ENCODE measurements at regions not wholly inside any gene's neighbourhood (a gene's known extent, or its start where the extent isn't known, plus 50 kb on each side); places are given as distances from the start of the nearest gene placed in this dataset.

DNA sequence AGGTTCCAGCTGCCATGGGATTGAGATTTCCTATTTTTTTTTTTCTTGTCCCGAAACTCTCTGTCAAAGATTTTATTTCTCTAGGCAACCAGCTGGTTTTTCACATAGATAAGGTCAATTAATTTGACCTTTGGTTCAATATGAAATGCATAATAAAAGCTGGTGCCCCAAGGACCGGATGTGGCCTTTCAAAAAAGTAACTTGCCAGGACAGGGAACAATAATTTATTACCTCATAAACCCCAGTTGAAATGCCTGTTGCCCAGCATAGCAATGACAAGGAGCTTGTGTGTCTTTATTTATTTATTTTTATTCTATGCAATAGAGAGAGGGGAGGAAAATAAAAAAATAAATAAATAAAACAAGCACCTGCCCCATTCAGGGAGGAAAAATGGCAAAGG, 472.7 kb downstream of the KCNJ2 start:
- in situ Hi-C loops (cut with HindIII; ENCODE audit: low pct_ligation_motif_present, low pct_unique_long_range_greater_than_20kb, low sequenced_read_pairs), result no loop called here
- no peak for DNase-seq

DNA sequence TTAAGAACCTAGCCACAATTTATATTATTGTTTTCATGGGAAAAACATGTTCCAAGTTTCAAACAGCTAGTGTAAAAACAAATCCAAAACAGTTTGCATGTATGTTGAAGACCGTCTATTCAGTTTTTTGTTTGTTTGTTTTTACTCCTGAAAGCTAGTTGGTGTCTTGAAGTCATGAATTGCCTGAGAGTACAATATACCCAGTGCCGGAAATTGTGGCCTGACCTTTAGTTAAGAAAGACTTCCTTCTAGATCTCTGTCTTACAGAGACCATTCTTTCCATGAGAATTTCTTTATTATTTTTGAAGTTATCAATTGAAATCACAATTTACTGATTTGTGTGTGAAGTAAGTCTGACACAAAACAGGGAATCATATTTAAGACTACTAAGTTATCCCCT, 474.8 kb downstream of the KCNJ2 start:
- DNase-seq, result no peak

DNA sequence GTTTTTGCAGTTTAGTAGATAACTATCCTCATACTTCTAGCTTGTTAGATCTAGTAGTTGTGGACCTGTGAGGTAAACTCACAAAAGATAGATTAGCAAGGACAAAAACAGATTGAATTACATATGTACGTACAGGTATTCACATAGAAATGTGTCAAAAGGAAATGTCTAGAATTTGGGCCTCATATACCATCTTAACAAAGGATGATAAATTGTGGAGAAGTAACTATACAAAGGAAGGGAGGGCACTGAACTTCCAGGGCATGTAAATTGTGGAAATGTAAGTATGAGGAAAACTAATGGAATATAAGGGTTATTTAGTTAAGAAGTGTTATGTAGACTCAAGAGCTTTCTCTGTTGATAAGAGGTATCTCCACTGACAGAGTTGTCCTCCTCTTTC, 477.3 kb downstream of the KCNJ2 start:
- in situ Hi-C loops (cut with HindIII; ENCODE audit: low pct_ligation_motif_present, low pct_unique_long_range_greater_than_20kb, low sequenced_read_pairs), result no loop called here
- DNase-seq, result no peak

More for the DNA sequence above, 474.8 kb downstream of the KCNJ2 start:
- in situ Hi-C loops (cut with HindIII; ENCODE audit: low pct_ligation_motif_present, low pct_unique_long_range_greater_than_20kb, low sequenced_read_pairs), result no loop called here

DNA sequence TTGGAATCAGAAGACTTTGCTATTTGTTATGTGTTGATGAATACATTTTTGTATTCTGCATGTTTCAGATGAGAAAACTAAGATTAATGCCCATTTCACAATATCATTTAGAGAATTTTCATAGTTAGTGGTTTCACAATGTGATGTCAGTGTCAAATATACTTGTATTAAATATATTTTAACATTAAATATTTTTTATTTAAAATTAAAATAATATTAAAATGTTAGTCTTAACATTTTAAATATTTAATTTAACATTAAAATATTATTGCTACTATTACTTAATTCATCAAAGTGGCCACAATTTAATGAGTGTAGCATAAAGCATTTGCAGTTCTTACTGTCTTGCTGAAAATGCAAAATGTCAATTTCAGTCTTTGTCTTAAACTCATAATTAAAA, 478.8 kb downstream of the KCNJ2 start:
- no peak for DNase-seq
- in situ Hi-C loops (cut with HindIII; ENCODE audit: low pct_ligation_motif_present, low pct_unique_long_range_greater_than_20kb, low sequenced_read_pairs), result no loop called here

DNA sequence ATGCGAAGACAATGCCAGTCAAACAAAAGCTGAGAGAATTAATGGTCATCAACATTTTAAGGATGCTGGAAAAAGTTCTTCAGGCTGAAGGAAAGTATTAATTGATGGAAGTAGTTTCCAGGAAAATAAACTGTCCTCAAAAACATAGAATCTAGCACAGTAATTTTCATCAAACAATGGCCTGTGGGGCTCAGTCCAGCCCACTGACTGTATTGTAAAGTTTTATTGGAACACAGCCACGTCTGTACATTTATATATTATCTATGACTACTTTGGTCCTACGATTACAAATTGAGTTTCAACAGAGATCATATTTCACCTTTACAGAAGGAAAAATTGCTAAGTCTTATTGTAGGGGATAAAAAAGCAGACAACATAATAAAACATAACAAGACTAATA, 484.5 kb downstream of the KCNJ2 start:
- in situ Hi-C loops (cut with HindIII; ENCODE audit: low pct_ligation_motif_present, low pct_unique_long_range_greater_than_20kb, low sequenced_read_pairs), result no loop called here
- no peak for DNase-seq

DNA sequence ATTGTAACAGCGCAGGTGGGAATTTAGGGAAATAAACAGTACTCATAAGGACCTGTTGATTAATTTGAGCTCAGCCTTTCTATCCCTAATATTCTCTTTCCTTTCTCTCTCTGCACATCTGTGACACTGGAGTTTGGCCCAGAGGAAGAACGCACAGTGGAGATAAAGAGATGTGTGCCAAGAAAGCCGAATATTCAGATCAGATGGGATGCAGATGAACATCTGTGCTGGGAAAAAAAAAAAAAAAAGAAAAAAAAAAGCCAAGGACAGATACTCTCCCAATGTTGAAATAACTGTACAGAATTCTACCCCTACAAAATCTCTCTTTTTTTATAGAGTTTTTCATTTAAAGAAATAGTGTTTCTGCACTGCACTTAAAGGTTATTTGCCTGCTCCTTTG, 485.4 kb downstream of the KCNJ2 start:
- in situ Hi-C loops (cut with HindIII; ENCODE audit: low pct_ligation_motif_present, low pct_unique_long_range_greater_than_20kb, low sequenced_read_pairs), result no loop called here
- no peak for DNase-seq

DNA sequence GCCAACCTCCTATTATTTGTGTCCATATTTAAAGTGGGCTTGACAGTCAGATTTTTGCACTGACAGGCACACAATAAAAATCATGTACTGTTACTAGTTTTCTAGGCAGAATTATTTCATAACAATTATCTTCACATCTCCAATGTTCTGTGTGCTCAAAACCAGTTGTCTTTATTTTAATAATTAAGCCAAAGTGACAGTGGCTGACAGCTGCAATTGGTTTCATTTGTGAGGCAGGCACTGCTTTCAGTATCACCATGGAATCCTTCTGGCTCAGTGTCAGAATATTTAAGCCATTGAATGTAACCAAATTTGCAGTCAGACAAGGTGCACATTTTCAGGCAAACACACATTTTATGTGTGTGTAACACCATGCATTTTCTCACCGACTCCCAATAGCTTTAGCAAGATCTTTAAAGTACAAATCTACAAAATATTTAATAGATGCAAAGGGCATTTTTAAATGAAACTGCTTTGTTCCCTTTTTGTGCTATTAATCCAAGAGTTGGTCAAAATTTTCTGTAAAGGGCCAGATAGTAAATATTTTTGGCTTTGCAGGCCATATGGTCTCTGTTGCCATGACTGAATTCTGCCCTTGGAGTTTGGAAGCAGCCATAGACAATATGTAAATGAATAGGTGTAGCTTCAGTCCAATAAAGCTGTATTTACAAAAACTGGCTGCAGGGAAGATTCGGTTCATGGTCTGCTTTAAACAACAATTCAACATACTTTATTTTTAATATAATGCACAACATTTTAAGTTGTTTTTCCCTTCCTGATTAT, 486.0 kb downstream of the KCNJ2 start:
- DNase-seq, result no peak
- in situ Hi-C loops (cut with HindIII; ENCODE audit: low pct_ligation_motif_present, low pct_unique_long_range_greater_than_20kb, low sequenced_read_pairs), result no loop called here

DNA sequence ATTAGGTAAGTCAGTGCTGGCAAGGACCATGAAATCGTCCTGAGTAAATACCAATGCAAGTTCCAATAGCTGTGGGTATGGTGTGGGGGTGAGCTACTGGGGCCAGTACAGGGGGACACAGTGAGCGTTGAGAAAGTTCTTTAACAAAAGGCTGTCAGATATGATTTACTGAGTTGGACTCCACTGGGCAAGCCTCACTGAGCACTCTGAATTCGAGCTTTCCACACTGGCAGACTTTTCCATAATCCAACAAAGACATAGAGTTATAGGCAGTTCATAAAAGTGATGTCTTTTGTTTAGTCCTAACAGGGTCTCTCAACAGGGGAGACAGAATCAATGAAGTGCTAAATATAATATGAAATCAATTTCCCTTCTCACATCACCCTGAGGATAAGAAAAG, 489.0 kb downstream of the KCNJ2 start:
- DNase-seq, result no peak
- in situ Hi-C loops (cut with HindIII; ENCODE audit: low pct_ligation_motif_present, low pct_unique_long_range_greater_than_20kb, low sequenced_read_pairs), result no loop called here

DNA sequence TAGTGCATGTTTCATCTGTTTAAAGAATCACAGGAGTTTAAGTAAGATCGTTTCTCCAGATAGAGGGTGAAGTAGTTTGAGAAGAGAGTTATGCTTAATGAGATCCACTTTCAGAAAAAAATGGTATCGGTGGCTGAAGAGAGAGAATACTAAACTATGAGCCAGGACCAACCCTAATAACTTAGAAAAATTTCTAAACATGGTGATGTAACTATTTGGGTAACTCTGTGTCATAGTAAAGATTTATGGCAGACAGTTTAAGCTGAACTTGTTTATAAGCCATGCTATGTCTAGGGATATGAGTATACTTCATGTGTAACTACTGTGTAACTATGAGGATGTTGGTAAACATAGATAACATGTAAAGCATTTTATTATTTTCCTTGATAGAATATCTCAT, 489.5 kb downstream of the KCNJ2 start:
- no peak for DNase-seq
- in situ Hi-C loops (cut with HindIII; ENCODE audit: low pct_ligation_motif_present, low pct_unique_long_range_greater_than_20kb, low sequenced_read_pairs), result no loop called here

DNA sequence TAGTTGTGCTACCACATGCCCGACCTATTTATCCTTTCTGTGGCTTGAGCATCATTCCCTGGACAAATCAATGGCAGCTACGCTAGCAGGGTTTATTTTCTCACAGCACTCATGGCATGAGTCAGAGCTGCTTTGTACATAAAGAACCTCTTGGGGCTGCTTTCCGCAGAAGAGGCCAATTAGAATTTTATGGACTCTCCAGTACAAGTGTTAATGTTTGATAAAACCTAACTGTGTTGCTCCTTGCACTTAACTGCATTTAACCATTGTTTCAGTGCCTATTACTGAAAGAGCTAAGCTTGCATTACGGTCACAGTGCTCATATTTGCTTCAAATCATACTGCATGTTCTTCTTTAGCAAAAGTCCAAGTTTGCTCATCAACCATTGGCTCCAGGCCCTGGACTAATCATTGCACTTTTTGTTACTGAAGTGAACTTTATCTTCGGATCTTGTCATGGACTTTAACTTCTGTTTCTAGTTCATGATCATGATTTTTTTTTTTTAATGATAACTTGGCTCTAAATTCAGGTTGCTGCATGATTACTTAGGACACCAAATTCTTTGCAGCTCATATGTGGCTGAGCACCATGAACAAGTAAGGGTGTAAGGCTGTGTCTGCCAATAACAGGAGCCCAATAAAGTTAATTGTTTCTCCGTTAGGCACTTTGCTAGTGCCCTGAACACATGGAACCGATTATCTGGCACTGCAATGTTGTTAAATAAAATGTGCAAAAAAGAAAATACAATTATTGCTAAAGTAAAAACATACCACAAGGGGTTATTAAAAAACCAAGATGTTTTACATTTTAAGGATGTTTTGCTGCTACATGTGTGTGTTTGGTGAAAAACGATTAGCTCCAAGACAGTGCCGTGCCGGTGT, 492.2 kb downstream of the KCNJ2 start:
- in situ Hi-C loops (cut with HindIII; ENCODE audit: low pct_ligation_motif_present, low pct_unique_long_range_greater_than_20kb, low sequenced_read_pairs), result no loop called here
- peak; percentile 77 for DNase-seq

DNA sequence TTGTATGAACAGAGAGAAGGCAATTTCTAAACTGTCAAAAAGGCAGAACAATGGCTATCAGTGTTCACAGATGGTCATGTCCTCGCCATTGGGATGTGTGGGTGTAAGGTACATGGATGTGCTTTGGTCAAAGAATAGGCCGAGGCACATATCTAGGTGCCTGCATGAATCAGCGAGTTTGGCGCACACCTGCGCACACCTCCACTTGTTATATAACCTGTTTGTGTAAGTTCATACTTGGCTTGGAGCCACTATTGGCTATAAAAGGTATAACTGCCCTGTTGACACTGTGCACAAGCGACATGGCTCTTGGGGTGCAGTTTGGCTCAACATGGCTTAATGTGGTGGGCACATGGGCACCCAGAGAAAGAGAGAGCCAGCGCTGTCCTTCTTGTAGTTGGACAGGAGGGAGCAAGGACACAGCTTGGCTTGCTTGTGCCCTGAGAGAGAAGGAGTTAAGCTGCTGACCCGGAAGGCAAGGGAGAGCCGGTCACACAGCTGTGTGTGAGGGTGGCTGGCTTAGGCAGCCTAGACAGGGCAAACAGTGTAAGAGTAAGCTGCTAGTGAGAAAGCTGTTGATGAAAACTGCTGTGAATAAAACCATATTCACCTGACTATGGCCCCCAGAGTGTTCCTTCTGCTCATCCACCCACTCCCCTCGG, 499.1 kb downstream of the KCNJ2 start:
- DNase-seq, result no peak
- in situ Hi-C loops (cut with HindIII; ENCODE audit: low pct_ligation_motif_present, low pct_unique_long_range_greater_than_20kb, low sequenced_read_pairs), result no loop called here

DNA sequence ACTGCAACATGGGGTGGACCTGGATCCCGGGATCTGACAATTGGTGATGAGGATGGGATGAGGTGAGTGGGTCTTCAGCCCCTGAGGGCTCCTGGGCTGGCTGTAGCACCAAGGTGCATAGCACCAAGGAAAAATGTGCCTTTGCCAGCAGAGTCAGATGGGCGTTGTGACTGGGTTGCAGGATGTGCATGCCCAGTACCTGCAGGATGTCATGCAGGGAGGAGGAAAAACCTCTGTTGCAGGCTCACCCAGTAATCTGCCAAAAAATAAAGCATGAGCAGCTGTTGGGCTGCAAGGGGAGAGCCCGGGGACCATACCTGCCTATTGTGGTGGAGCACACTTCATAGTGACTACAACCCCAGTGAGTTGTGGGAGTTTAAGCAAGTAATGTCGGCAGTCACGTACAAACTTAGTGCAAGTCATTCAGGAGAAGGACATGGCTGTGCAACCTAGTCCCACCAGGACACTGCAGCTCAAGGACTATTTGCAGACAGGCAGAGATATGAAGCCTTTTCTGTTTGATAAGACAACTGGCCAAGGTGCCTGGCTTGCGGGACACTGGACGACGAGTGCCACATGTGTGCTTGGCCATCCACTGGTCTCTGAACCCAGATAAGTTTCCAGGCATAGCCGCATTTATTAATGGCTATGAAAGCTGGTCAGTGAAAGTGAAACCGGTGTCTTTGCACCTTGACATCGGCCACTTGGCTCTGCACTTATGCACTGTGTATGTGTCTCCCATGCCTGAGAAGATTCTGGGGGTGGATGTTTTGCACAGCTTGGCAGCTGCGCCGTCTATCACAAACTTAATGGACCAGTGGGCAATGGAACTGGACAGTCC, 499.8 kb downstream of the KCNJ2 start:
- in situ Hi-C loops (cut with HindIII; ENCODE audit: low pct_ligation_motif_present, low pct_unique_long_range_greater_than_20kb, low sequenced_read_pairs), result no loop called here
- DNase-seq, result no peak

DNA sequence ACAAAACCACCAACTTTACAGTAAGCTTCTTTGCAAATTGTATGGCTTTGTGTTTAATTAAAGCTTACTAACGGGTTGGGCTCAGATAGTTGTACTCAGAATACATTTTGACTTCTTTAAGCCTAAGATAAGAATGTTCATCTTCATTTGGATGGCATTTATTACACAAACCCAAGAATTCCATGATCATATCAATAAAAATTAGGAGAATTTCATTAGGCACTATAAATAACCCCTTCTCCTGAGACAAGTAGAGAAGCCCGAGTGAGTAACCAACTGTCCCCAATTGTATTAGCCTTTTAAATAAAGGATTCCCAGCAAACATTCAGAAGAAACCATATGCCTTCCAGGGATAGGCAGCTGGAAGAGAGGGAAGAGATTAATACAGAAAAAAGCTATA, 504.7 kb downstream of the KCNJ2 start:
- DNase-seq, result no peak

DNA sequence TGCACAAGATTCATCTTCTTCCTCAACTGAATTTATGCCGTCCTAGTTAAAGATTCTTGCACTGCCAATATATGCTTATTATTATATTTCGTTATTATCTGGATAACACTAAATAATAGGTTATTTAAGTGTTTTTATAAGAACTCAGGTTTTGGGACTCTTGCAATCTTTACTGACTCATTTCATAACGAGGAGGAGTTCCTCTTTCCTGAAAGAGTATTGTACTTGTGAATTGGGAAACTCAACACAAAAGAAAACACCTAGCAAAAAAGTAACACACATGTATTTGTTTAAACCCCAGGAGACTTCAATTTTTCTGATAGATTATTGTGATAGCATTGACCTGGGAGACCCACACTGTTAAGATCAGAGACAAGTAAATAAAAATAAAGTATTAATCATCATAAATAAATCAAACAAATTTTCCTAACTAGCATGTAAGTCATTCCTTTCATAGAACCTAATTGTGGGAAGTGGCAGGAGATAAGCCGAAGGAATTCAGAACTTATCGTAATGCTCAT, 505.8 kb downstream of the KCNJ2 start:
- in situ Hi-C loops (cut with HindIII; ENCODE audit: low pct_ligation_motif_present, low pct_unique_long_range_greater_than_20kb, low sequenced_read_pairs), result no loop called here
- DNase-seq, result no peak

More for the DNA sequence above, 504.7 kb downstream of the KCNJ2 start:
- in situ Hi-C loops (cut with HindIII; ENCODE audit: low pct_ligation_motif_present, low pct_unique_long_range_greater_than_20kb, low sequenced_read_pairs), result no loop called here

DNA sequence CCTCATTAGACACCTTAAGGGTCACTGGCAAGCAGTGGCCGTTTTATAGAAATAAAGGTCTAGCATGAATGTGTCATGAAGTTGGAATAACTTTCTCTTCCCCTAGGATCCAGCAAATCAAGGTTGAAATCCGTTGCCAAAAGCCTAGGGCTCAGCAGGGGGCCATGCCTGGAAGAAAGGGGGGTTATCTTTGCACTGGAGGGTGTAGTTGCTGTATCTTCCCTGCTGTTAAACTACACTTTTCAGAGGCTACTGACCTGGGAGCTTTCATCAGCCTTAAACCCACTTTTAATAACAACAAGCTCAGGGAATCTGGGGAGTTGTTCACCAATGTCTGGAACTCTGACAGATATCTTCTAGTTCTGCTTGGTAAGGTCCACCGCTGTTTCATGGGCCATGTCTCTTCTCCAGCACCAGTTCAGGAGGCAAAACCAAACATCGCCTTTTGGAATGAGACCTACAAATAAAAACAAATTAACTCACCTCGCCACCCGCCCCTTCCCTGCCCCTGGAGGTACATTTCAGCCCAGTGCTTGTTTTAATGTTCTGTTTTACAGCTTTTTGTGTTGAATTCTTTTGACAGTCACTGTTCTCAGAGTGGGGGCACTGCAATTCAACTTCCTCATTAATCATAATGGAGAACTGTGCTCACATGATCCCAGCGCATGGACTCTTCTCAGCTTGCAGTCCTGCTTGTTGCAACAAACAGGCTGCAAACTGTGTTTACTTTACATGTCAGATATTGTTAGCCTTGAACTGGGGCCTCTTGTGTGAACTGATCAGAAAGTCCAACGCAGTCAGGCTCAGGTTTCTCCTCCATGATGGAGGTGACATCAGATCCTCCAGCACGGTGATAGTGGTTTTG, 508.7 kb downstream of the KCNJ2 start:
- no peak for DNase-seq
- in situ Hi-C loops (cut with HindIII; ENCODE audit: low pct_ligation_motif_present, low pct_unique_long_range_greater_than_20kb, low sequenced_read_pairs), result no loop called here

DNA sequence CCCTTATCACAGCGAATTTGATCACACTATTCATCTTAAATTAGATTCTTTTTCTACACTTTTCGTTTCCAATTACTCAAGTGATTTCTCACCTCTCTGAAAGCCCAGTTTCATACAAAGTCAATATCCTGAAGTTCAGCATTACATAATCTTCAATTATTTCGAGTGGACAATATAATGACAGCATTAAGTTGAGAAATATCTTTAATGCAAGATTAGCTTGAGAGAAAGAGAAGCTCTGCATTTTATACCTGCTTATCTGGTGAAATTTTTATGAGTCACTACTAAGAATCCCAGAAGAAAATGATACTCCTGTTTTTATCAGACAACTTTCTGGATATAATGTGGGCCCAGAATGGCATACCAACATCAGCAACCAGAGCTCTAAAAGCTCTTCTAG, 509.6 kb downstream of the KCNJ2 start:
- no peak for DNase-seq
- in situ Hi-C loops (cut with HindIII; ENCODE audit: low pct_ligation_motif_present, low pct_unique_long_range_greater_than_20kb, low sequenced_read_pairs), result no loop called here

DNA sequence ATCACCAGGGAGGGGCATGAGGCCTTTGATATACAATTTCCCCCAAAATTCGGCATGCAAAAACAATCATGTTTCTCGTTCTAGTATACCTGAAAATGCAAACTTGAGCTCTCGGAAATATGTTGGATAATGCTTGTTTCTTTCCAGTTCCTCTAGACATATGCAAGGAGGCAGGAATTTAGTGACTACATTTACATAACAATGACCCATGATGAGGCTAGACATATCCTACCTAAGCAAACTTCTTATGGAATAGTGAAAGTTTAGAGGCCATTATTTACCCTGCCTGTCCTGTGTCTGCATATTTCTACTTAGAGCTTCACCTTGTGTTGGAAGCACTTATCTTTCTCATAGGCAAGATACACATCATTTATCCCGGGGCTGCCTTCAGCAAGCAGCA, 514.6 kb downstream of the KCNJ2 start:
- DNase-seq, result no peak
- in situ Hi-C loops (cut with HindIII; ENCODE audit: low pct_ligation_motif_present, low pct_unique_long_range_greater_than_20kb, low sequenced_read_pairs), result no loop called here
